VCaP (cell line): ENCODE measurements at regions not wholly inside any gene's neighbourhood (a gene's known extent, or its start where the extent isn't known, plus 50 kb on each side); places are given as distances from the start of the nearest gene placed in this dataset.

ENCODE experiments used
- H3K27ac ChIP-seq: fragments of 450-650 bp; 2 replicates; pipeline ENCODE4 v1.5.1; 2017
- TF ChIP-seq, protein P1 (sequence below): fragments of 450-650 bp; conservative IDR thresholded peaks from 2 replicates; pipeline ENCODE4 v1.5.1; 2017; ENCODE audit warnings: mild to moderate bottlenecking, moderate library complexity

- TF ChIP-seq, protein P1, sequence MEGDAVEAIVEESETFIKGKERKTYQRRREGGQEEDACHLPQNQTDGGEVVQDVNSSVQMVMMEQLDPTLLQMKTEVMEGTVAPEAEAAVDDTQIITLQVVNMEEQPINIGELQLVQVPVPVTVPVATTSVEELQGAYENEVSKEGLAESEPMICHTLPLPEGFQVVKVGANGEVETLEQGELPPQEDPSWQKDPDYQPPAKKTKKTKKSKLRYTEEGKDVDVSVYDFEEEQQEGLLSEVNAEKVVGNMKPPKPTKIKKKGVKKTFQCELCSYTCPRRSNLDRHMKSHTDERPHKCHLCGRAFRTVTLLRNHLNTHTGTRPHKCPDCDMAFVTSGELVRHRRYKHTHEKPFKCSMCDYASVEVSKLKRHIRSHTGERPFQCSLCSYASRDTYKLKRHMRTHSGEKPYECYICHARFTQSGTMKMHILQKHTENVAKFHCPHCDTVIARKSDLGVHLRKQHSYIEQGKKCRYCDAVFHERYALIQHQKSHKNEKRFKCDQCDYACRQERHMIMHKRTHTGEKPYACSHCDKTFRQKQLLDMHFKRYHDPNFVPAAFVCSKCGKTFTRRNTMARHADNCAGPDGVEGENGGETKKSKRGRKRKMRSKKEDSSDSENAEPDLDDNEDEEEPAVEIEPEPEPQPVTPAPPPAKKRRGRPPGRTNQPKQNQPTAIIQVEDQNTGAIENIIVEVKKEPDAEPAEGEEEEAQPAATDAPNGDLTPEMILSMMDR, result no peak
Measured at GRCh38 chr9:103837940-103838339, 256.2 kb upstream of the SMC2 start.

GRCh38 chr9:103839197-103839596, 254.9 kb upstream of the SMC2 start:
- TF ChIP-seq, protein P1, result no peak
- no peak overlapping the region for H3K27ac ChIP-seq

More at GRCh38 chr9:103837940-103838339, 256.2 kb upstream of the SMC2 start:
- no peak overlapping the region for H3K27ac ChIP-seq

GRCh38 chr9:103867886-103868285, 226.2 kb upstream of the SMC2 start:
- no peak overlapping the region for H3K27ac ChIP-seq
- TF ChIP-seq, protein P1, result no peak

DNA sequence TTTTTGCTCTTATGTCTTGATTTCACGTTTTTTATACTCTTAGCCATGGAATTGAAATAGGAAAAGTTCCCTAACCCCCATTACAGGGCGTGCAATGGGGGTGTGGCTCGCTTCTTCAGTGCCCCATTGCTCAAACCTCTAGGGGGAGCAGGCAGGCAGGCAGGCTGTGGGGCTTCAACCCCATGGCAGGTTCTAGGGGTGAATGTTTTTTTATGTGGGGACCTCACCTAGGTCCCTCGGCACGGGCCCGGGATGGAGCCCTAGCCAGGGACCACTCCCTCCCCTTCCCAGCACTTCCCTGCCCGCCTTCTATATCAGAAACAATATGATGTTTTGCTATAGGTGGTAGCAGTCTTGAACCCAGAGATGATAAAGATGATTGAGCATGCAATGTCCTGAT, 221.3 kb upstream of the SMC2 start:
- no peak overlapping the region for H3K27ac ChIP-seq
- TF ChIP-seq, protein P1, result 0 out of 2 replicates have a peak, but pooled peaks have one; percentile 9

GRCh38 chr9:103881419-103881818, 212.7 kb upstream of the SMC2 start:
- H3K27ac ChIP-seq, result no peak overlapping the region
- TF ChIP-seq, protein P1, result no peak

- H3K27ac ChIP-seq, result no peak overlapping the region
- TF ChIP-seq, protein P1, result no peak
Measured at GRCh38 chr9:103889989-103890388, 204.1 kb upstream of the SMC2 start.

DNA sequence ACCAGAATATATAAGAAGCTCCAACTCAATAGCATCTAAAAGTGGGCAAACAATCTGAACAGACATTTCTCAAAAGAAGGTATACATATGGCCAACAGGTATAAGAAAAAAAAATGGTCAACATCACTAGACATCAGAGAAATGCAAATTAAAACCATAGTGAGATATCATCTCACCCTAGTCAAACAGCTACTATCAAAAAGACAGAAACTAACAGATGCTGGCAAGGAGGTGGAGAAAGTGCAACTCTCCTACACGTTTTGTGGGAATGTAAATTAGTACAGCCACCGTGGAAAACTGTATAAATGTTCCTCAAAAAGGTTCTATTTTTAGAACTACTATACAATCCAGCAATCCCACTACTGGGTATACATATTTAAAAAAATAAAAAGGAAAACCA, 199.9 kb upstream of the SMC2 start:
- no peak overlapping the region for H3K27ac ChIP-seq
- TF ChIP-seq, protein P1, result no peak
